NCI-H526 (cell line): ENCODE measurements at regions not wholly inside any gene's neighbourhood (a gene's known extent, or its start where the extent isn't known, plus 50 kb on each side); places are given as distances from the start of the nearest gene placed in this dataset.
A peak's percentile ranks its signal among the peaks of the same experiment; 100 is the strongest.
"Not testable (repeated sequence)": the region's sequence is repeated elsewhere in the genome, so short reads cannot be mapped to it uniquely, and the experiment has no call there.

Experiments used
- DNase-seq, 2 experiments: peaks; one replicate each; lab custom pipeline; 2025; lab: John Stamatoyannopoulos, UW

GRCh38 chr6:147972448-147972847 lies 370.2 kb upstream of the SASH1 start:
- DNase-seq = no peak

- no peak for DNase-seq
These were observed 368.8 kb upstream of the SASH1 start for GRCh38 chr6:147973806-147974205.

GRCh38 chr6:147974376-147974775 lies 368.3 kb upstream of the SASH1 start:
- DNase-seq = no peak

- no peak for DNase-seq
These were observed 364.7 kb upstream of the SASH1 start for GRCh38 chr6:147977851-147978465.

- DNase-seq = no peak
These were observed 362.7 kb upstream of the SASH1 start for GRCh38 chr6:147979966-147980365.

DNA sequence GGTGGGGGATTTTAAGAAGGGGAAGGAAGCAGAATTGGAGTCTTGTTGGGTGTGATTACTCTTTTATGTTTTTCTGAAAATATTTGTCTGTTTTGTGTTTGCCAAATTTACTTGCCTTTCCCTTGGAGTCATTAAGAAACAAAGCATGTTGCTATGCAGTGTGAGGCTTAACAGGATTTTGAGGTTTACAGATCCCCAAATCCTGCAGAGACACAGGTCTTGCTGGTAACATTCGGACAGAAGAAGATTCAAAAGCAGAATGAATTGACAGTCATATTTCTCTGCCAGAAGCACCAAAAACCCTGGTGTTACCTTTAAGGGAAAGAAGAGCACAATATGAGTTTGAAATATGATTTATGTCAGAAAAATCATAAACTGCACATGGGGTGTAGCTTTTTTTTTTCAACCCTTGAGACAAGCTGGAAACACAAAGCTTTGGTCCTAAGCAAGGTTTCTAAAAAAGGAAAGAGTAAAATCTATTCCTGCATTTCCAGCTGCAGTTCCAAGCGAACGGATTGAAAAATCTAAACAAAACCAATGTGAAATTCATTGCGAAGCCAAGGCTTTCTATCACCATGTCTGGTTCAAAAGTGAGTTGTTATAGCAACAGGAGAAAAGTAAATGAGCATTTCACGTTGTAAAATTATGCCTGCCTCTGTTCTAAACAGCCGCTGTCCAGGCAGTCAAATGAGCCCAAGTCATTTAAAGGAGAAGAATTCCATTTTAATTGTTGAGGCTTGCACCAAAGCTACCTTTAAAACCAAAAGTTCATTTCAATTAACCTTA lies 358.9 kb upstream of the SASH1 start:
- DNase-seq = peak; percentile 24 to 54

DNA sequence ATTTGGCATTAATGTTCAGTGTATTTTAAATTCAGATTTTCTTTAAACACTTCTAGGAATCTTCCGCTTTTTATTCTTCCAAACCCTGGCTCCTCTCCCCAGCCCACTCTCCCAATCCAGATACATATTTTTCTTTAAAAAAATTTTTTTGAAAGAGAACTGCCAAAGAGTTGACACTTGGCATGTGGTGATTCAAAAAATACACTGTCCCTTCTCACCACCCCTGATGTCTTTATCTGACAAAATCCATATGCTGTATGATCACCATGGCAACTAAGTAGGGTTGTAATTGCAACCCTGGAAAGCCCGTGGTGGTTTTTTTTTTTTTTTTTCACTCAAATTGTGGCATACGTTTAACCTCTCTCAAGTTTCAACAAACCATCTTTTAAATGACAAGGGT lies 355.8 kb upstream of the SASH1 start:
- DNase-seq = no peak

DNA sequence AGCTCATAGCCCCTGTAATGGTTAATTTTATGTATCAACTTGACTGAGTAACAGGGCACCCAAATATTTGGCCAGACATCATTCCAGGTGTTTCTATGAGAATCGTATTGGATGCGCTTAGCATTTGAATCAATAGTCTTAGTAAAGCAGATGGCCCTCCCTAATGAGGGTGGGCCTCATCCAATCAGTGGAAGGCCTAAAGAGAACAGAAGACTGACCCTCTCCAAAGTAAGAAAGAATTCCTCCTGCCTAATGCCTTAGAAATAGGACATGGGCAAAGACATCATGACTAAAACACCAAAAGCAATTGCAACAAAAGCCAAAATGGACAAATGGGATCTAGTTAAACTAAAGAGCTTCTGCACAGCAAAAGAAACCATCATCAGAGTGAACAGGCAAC lies 352.5 kb upstream of the SASH1 start:
- DNase-seq = no peak

DNA sequence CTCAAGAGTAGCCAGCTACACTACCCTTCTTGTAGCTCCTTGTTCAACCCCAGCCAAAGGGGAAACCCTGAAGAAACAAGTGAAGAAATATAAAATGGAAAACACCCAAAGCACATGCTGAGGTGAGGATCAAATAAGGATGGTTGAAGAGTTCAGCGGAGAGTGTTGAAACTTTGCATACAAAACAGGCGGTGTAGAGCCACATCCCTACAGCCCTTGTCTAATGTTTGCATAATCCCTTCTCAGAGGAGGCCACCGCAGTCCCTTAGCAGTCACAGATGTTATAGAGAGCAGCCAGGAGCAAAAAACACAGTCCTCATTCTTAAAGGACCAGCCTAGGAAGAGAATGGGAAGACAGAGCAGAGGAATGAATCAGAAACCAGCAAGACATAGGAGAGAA lies 350.7 kb upstream of the SASH1 start:
- peak; percentile 83 to 90 for DNase-seq

DNA sequence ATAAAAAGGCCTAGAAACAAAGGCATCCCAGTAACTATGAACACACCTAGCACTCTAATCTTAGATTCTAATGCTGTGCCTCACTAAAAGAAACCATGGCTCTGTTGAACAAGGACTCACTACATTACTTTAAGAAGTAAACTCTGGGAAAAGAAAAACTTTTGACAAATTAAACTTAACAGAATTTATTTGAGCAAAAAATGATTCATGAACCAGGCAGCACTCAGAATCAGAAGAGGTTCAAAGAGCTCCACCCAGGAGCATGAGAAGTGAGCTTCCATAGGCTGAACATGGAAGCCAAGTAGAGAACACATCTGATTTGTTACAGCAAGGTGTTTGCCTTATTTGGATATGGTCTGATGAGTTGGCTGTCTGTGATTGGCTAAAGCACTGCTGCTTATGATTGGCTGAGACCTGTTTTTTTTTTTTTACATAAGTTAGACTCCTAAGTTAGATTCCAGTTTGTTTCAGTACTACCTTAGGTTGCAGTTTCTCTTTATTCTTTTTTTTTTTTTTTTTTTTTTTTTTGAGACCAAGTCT lies 343.6 kb upstream of the SASH1 start:
- no peak for DNase-seq

- DNase-seq = peak; percentile 69 to 77
These were observed 340.6 kb upstream of the SASH1 start for GRCh38 chr6:148001844-148002642.

DNA sequence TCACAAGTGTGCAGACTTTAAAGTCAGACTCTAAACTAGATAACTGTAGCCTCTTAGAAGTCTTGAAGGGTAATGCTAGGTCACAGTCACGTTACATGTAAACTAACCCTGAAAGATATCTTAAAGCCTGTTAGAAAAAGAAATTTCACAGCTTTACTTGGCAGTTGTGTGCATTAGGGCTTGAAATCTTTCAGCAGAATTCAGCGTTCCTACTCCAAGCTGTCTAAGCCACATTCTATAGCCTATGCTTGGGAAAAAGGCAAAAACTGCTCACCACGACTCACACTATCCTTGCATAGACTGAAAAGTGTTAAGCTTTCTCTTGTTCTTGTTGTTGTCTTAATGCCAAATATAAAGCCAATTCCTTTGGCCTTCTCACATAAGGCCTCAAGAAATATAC lies 338.0 kb upstream of the SASH1 start:
- DNase-seq = no peak

- no peak for DNase-seq
These were observed 336.8 kb upstream of the SASH1 start for GRCh38 chr6:148005806-148006205.

DNA sequence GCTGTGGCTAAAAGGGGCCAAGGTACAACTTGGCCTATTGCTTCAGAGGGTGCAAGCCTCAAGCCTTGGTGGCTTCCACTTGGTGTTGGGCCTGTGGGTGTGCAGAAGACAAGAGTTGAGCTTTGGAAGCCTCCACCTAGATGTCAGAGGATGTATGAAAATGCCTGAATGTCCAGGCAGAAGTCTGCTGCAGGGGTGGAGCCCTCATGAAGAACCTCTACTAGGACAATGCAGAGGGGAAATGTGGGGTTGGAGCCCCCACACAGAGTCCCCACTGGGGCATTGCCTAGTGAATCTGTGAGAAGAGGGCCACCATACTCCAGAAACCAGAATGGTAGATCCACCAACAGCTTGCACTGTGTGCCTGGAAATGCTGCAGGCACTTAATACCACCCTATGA lies 332.1 kb upstream of the SASH1 start:
- DNase-seq = not testable (repeated sequence)

DNA sequence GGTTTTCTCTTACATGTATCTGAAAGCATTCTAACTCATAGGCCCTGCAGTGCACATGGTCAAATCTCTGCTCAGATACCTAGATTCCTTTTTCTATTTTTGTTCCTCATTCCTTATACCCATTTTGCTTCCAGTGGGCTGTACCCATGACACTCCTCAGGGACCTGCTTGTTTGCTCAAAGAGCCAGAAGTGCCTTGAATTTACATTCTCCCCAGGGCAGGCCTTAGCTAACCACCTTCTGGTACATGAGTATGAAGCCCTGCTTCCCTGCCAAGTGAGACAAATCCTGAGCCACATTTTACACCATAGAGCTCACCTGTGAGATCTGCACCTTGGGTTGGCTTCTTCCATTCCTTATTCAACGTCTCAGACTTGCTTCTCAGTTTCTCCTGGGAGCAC lies 326.6 kb upstream of the SASH1 start:
- DNase-seq = no peak

- DNase-seq = no peak
These were observed 321.5 kb upstream of the SASH1 start for GRCh38 chr6:148021165-148021564.

- no peak for DNase-seq
These were observed 320.9 kb upstream of the SASH1 start for GRCh38 chr6:148021699-148022098.

- not testable (repeated sequence) for DNase-seq
These were observed 320.4 kb upstream of the SASH1 start for GRCh38 chr6:148022279-148022678.

DNA sequence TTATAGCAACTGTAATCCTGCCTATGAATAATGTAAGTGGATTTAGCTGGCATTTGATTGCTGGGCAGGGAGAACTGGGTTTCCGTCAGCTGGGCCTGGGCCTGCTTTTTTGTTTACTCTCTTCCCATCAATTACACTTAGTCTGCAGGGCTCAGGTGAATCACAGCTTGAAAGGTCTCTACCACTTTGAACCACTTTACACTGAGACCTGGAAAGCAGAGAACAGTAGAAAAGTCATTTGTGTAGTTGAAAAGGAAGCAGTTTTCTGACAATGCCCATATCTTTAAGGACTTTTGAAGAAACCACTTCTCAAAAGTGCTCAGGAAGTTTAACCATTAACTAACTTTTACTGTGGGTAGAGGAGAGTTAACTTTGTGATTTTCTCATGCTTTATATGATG lies 315.4 kb upstream of the SASH1 start:
- DNase-seq = no peak

- DNase-seq = no peak
These were observed 306.7 kb upstream of the SASH1 start for GRCh38 chr6:148035806-148036390.

DNA sequence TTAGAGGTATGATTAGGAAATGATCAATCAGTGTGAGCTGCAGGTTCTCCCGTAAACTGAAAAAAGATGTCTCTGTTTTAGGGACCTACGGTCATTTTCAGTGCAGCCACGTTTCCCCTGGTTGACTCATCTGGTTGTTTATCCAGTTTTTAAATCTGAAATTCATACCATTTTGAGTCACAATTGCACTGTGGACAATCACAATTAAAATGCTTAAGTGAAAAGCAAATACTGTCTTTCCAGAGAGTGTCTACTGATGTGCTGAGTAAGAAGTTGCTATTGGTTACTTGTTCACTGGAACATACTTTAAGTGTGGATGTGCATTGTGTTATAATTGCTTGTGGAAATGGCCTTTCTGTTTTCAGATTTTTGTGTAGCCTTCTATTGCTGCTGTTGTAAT lies 305.1 kb upstream of the SASH1 start:
- no peak for DNase-seq

DNA sequence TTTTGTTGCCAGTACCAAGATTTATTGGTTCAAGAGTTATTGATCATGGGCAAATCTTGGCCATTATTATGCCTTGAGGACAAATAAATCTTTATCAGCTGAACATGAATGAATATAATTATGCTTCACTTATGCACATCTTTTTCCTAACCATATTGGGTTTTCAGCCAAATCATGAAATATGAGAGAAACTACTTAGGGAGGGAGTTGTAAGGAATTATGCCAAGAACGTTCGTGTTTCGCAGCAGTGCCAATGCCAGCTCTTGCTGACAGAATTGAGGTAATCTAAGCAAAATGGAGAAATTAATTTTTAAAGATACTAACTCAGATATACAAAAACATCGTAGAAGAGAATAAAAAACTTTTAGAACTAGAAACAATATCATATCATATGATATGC lies 301.1 kb upstream of the SASH1 start:
- DNase-seq = no peak
